K562 (cell line): ENCODE measurements at regions not wholly inside any gene's neighbourhood (a gene's known extent, or its start where the extent isn't known, plus 50 kb on each side); places are given as distances from the start of the nearest gene placed in this dataset.

ENCODE experiments used
- ATAC-seq: fragments of 200-7000 bp; cut with Tn5 transposase; 3 replicates; pipeline ENCODE4 v1.9.1; 2020; ENCODE audit warnings: moderate library complexity
- BruUV-seq: library from RNA; stranded (reverse); fragments of 400-500 nt; replicated peaks from 2 replicates; lab custom pipeline; 2021; lab: Mats Ljungman, UMichigan
- CTCF ChIA-PET: fragments of 300-600 bp; formaldehyde crosslinking; extraction: SDS; loops from one replicate; lab custom pipeline; 2021; ENCODE audit warnings: low intra/inter-chr PET ratio; lab: Yijun Ruan, JAX
- POLR2A ChIA-PET: fragments of 300-600, 350-650 bp; sonication (Branson Sonifier 250); formaldehyde crosslinking; extraction: SDS; loops from one replicate; lab custom pipeline; 2021; ENCODE audit warnings: antibody characterized with exemption, inconsistent platforms; lab: Yijun Ruan, JAX
- DNase-seq, 4 experiments: peaks; one replicate each; pipeline versions ENCODE4 v3.0.0 to v3.0.0-alpha.2; 2011 to 2018; ENCODE audit warnings: low spot score in 3 of 4, mixed read lengths in 3 of 4; ENCODE audit errors: extremely low read depth in 1 of 4
- FAIRE-seq: peaks from 2 replicates; lab custom pipeline; 2011; peaks lifted over from hg19 to GRCh38; lab: Jason Lieb, UNC
- H2AFZ ChIP-seq: 2 replicates; pipeline ENCODE4 v1.6.0; 2011; ENCODE audit warnings: low read depth, low read length, control low read depth, inconsistent platforms
- H3K27ac ChIP-seq: fragments of 200-600 bp; 3 replicates; pipeline ENCODE4 v1.8.0; 2011; ENCODE audit warnings: low read depth, mild to moderate bottlenecking, control low read depth, inconsistent platforms, low read length, moderate library complexity, mixed read lengths; ENCODE audit errors: extremely low read depth
- H3K27me3 ChIP-seq, 2 experiments: fragments of 300-600 bp in 1 of 2; 2 replicates in 1 of 2; 3 replicates in 1 of 2; pipeline versions ENCODE4 v1.6.0 to v1.8.0; 2011; ENCODE audit warnings: inconsistent platforms in 2 of 2, low read length in 2 of 2, mild to moderate bottlenecking in 1 of 2, mixed read lengths in 1 of 2, moderate library complexity in 1 of 2; ENCODE audit not compliant: control insufficient read depth in 2 of 2, insufficient read depth in 2 of 2
- H3K36me3 ChIP-seq: fragments of 300-600 bp; 3 replicates; pipeline ENCODE4 v1.8.0; 2011; ENCODE audit warnings: mild to moderate bottlenecking, low read length, inconsistent platforms; ENCODE audit not compliant: control insufficient read depth, insufficient read depth
- H3K4me1 ChIP-seq, 2 experiments: fragments of 200-600 bp in 1 of 2; replicated peaks in 1 of 2; 2 replicates in 1 of 2; 3 replicates in 1 of 2; pipeline versions ENCODE4 v1.5.1 to v1.8.0; 2011; ENCODE audit warnings: inconsistent platforms in 2 of 2, low read length in 2 of 2, mild to moderate bottlenecking in 1 of 2, mixed read lengths in 1 of 2, moderate library complexity in 1 of 2; ENCODE audit not compliant: control insufficient read depth in 2 of 2, insufficient read depth in 2 of 2
- H3K4me2 ChIP-seq: 2 replicates; pipeline ENCODE4 v1.6.1; 2011; ENCODE audit warnings: low read length, control low read depth, inconsistent platforms, mixed read lengths; ENCODE audit not compliant: insufficient read depth
- H3K4me3 ChIP-seq: fragments of 200-600 bp; sonication (generic), shearing (Covaris generic); 2 replicates; pipeline ENCODE4 v1.5.1; 2016; ENCODE audit warnings: control low read depth, inconsistent platforms
- H3K79me2 ChIP-seq: fragments of 200-600 bp; 3 replicates; pipeline ENCODE4 v1.8.0; 2011; ENCODE audit warnings: low read length, inconsistent platforms; ENCODE audit not compliant: control insufficient read depth, insufficient read depth
- H3K9ac ChIP-seq, 2 experiments: 2 replicates each; pipeline versions ENCODE4 v1.6.0 to v1.6.1; 2011; ENCODE audit warnings: low read depth in 2 of 2, low read length in 2 of 2, control low read depth in 1 of 2, inconsistent platforms in 1 of 2, mild to moderate bottlenecking in 1 of 2, mixed read lengths in 1 of 2; ENCODE audit not compliant: insufficient read depth in 1 of 2
- H3K9me1 ChIP-seq: one replicate; pipeline ENCODE4 v1.6.0; 2011; ENCODE audit warnings: inconsistent platforms, mild to moderate bottlenecking, low read length, moderate library complexity; ENCODE audit not compliant: control insufficient read depth, insufficient read depth
- H3K9me3 ChIP-seq: replicated peaks from 2 replicates; pipeline ENCODE4 v1.5.1; 2011; ENCODE audit warnings: low read depth, low read length, inconsistent platforms; ENCODE audit not compliant: control insufficient read depth, insufficient read depth
- H4K20me1 ChIP-seq: replicated peaks from 2 replicates; pipeline ENCODE4 v1.6.1; 2011; ENCODE audit warnings: low read length, inconsistent platforms, mixed read lengths; ENCODE audit not compliant: control insufficient read depth, insufficient read depth
- CREBBP ChIP-seq: IDR thresholded peaks from one replicate; pipeline ENCODE4 v1.6.1; 2012; ENCODE audit warnings: low read depth, mild to moderate bottlenecking, control low read depth, inconsistent platforms, low read length
- MAX ChIP-seq: sonication (generic); formaldehyde crosslinking; IDR thresholded peaks from 2 replicates; pipeline ENCODE4 v1.9.0; 2022; ENCODE audit warnings: mild to moderate bottlenecking, missing genetic modification reagents
- PRPF4 ChIP-seq: fragments of 200-400 bp; formaldehyde crosslinking; IDR thresholded peaks from one replicate; pipeline ENCODE4 v1.6.1; 2017; ENCODE audit warnings: low read length, low read depth, mild to moderate bottlenecking; ENCODE audit not compliant: insufficient read depth, poor library complexity, severe bottlenecking
- RB1 ChIP-seq: fragments of 450-650 bp; IDR thresholded peaks from 2 replicates; pipeline ENCODE4 v1.6.1; 2017; ENCODE audit warnings: low read depth, mild to moderate bottlenecking
- SFPQ ChIP-seq: fragments of 200-400 bp; formaldehyde crosslinking; IDR thresholded peaks from 2 replicates; pipeline ENCODE4 v1.6.1; 2017; ENCODE audit warnings: mild to moderate bottlenecking, low read depth, low read length, moderate library complexity
- SMAD3 ChIP-seq: fragments of 450-650 bp; formaldehyde crosslinking; conservative IDR thresholded peaks from 2 replicates; pipeline ENCODE4 v1.4.0; 2020; ENCODE audit warnings: mild to moderate bottlenecking
- SNRNP70 ChIP-seq: fragments of 200-400 bp; formaldehyde crosslinking; optimal IDR thresholded peaks from 2 replicates; pipeline ENCODE3; 2017; ENCODE audit warnings: low read depth, low read length
- SRSF3 ChIP-seq: fragments of 200-400 bp; formaldehyde crosslinking; IDR thresholded peaks from 2 replicates; pipeline ENCODE4 v1.6.1; 2016; ENCODE audit warnings: mild to moderate bottlenecking, low read length, moderate library complexity; ENCODE audit not compliant: insufficient read depth
- TCF3 ChIP-seq: sonication (generic); formaldehyde crosslinking; IDR thresholded peaks from 2 replicates; pipeline ENCODE4 v1.4.0; 2020; ENCODE audit warnings: mild to moderate bottlenecking, missing genetic modification reagents
- ZZZ3 ChIP-seq: fragments of 450-650 bp; IDR thresholded peaks from 2 replicates; pipeline ENCODE4 v1.6.1; 2016; ENCODE audit warnings: antibody characterized with exemption, mild to moderate bottlenecking, moderate library complexity
- WGBS: fragments of 100-300 bp; shearing (Covaris generic); methylation state at CpG from one replicate; pipeline ENCODE4 v1.1.6; 2016; ENCODE audit warnings: low coverage, mixed read lengths; ENCODE audit not compliant: insufficient coverage; ENCODE audit errors: missing lambda C conversion rate; 5-methylcytosine and 5-hydroxymethylcytosine counted together
- in situ Hi-C: fragments of 300-500 bp; cut with MboI; formaldehyde crosslinking; loops from 4 replicates; pipeline ENCODE4 v1.15.0; 2018; ENCODE audit warnings: inconsistent platforms, mixed read lengths
- intact Hi-C: fragments of 100-400 bp; cut with micrococcal nuclease; formaldehyde crosslinking; loops from 2 replicates; pipeline ENCODE4 v1.14.2; 2022

GRCh38 chr5:59999056-59999455 is 105.5 kb upstream of the PDE4D start:
- FAIRE-seq (no peak), DNase-seq (no peak), ATAC-seq (no peak)
- Histone ChIP-seq H3K27me3 (no peaks in the 10 kb centered on the region), H3K9me1 (no peaks in the 10 kb centered on the region), H3K27ac (no peak overlapping the region), H4K20me1 (no peaks in the 10 kb centered on the region), H3K4me3 (no peak overlapping the region), H2AFZ (no peak overlapping the region), H3K4me2 (no peak overlapping the region), H3K79me2 (no peaks in the 10 kb centered on the region), H3K36me3 (no peaks in the 10 kb centered on the region)
- POLR2A ChIA-PET, result no interaction called here
- in situ Hi-C loops (no loop called here), intact Hi-C loops (no loop called here)
- no TSS peak for BruUV-seq
- CTCF ChIA-PET, result no interaction called here
- WGBS, result 0% methylated on average over 2 of the region's 2 CpGs
- no peak for TF ChIP-seq TCF3 (CRISPR knock-in tag)
- TF ChIP-seq SRSF3, result no peak
- TF ChIP-seq RB1, result no peak
- TF ChIP-seq MAX, result no peak
- no peak for TF ChIP-seq SMAD3 (CRISPR knock-in tag)
- no peak for TF ChIP-seq PRPF4
- TF ChIP-seq, all 486 proteins: peak for 0
- Histone ChIP-seq H3K4me1 (no peaks in the 10 kb centered on the region), H3K9ac (no peak overlapping the region), H3K9me3 (no peaks in the 10 kb centered on the region)

- no peak overlapping the region for H3K4me2 ChIP-seq
- no peaks in the 10 kb centered on the region for H3K9me3 ChIP-seq
- DNase-seq (no peak), FAIRE-seq (no peak), ATAC-seq (no peak)
- no peak overlapping the region for H2AFZ ChIP-seq
- H3K27me3 ChIP-seq, result no peaks in the 10 kb centered on the region
- no peaks in the 10 kb centered on the region for H3K9me1 ChIP-seq
- TF ChIP-seq SFPQ (no peak), SNRNP70 (no peak), SRSF3 (no peak), ZZZ3 (no peak), CREBBP (no peak)
- no peaks in the 10 kb centered on the region for H3K4me1 ChIP-seq
- no peak overlapping the region for H3K4me3 ChIP-seq
- BruUV-seq, result no TSS peak
- H3K36me3 ChIP-seq, result no peaks in the 10 kb centered on the region
- intact Hi-C loops (no loop called here), in situ Hi-C loops (no loop called here)
- no peak overlapping the region for H3K27ac ChIP-seq
- ChIA-PET CTCF (no interaction called here), POLR2A (no interaction called here)
- H4K20me1 ChIP-seq, result no peaks in the 10 kb centered on the region
- H3K9ac ChIP-seq, result no peak overlapping the region
- no peaks in the 10 kb centered on the region for H3K79me2 ChIP-seq
- 0% methylated on average over 3 of the region's 3 CpGs for WGBS
Observed at GRCh38 chr5:59992206-59992605, 98.7 kb upstream of the PDE4D start.
